ENCODE measurements at regions not wholly inside any gene's neighbourhood (a gene's known extent, or its start where the extent isn't known, plus 50 kb on each side); places are given as distances from the start of the nearest gene placed in this dataset.

DNA sequence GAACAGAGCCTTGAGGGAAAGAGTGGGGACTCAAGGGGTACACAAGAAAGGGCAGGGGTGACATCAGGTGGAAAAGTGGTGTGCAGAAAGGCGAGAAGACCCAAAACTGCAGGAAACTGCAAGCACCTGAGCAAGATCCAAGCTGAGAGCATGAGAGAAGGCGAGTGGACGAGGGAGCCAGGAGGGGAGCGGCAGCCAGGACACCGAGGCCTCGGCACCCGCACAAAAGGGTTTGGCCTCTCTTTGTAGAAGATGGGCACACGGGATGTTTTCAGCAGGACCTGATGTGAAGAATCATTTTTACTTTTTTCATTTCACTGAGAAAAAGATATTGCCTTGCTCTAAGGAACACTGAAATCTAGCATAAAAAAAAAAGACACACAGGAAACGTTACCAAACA, 82.1 kb upstream of the FOXQ1 start:
- Histone ChIP-seq H3K4me1 (ENCODE audit: control insufficient read depth in 1 of 2, insufficient read depth in 2 of 2, low read length in 2 of 2) (no peaks in the 10 kb centered on the region), H3K79me2 (ENCODE audit: insufficient read depth, low read length) (no peaks in the 10 kb centered on the region), H4K20me1 (ENCODE audit: insufficient read depth) (no peaks in the 10 kb centered on the region), H3K4me3 (replicated peaks in 1 of 2; ENCODE audit: low read depth in 1 of 2, low read length in 2 of 2) (no peak overlapping the region), H2AFZ (ENCODE audit: low read depth, low read length, poor library complexity, severe bottlenecking) (no peak overlapping the region), H3K4me2 (ENCODE audit: low read length) (no peak overlapping the region), H3K9ac (ENCODE audit: low read length) (no peak overlapping the region), H3K27ac (ENCODE audit: low read depth, low read length) (no peak overlapping the region), H3K27me3 (ENCODE audit: insufficient read depth, low read length) (peaks cover 19% of the 10 kb centered on the region; the same call in 1 of the 2 replicates), H3K9me3 (ENCODE audit: control insufficient read depth in 1 of 2, insufficient read depth in 1 of 2, low read depth in 1 of 2, low read length in 2 of 2) (no peaks in the 10 kb centered on the region), H3K9me2 (ENCODE audit: insufficient read depth) (no peaks in the 10 kb centered on the region), H3K36me3 (ENCODE audit: control insufficient read depth in 1 of 2, insufficient read depth in 2 of 2, low read length in 2 of 2) (no peaks in the 10 kb centered on the region)
- ATAC-seq: no peak
- no TSS peak for BruUV-seq (replicated peaks)
- POLR2A ChIA-PET: no interaction called here
- RAD21 ChIA-PET (ENCODE audit: low non-redundant PET in 1 of 2, low total read pairs in 2 of 2, uncharacterized antibody in 2 of 2, unreplicated experiment in 2 of 2): no interaction called here
- CTCF ChIA-PET: no interaction called here
- TF ChIP-seq POLR2A (IDR thresholded peaks at IDR 0.05; ENCODE audit: borderline replicate concordance, extremely low read depth, insufficient read depth, insufficient read length) (no peak), TCF7L2 (IDR thresholded peaks at IDR 0.05; ENCODE audit: borderline replicate concordance, extremely low read depth, insufficient read depth, insufficient read length) (no peak), JUND (IDR thresholded peaks at IDR 0.05) (no peak), SP1 (IDR thresholded peaks at IDR 0.05; ENCODE audit: low read depth) (no peak), ZFX (IDR thresholded peaks at IDR 0.05) (no peak), RAD21 (IDR thresholded peaks at IDR 0.05; ENCODE audit: low read depth) (no peak), SRF (IDR thresholded peaks at IDR 0.05; ENCODE audit: low read depth) (no peak), REST (IDR thresholded peaks at IDR 0.05; ENCODE audit: low read depth) (no peak), ATF3 (IDR thresholded peaks at IDR 0.05) (no peak)
- intact Hi-C loops (cut with micrococcal nuclease): no loop called here
- DNase-seq (ENCODE audit: low read depth, low spot score): no peak
